WTC11 (cell line): ENCODE measurements at regions not wholly inside any gene's neighbourhood (a gene's known extent, or its start where the extent isn't known, plus 50 kb on each side); places are given as distances from the start of the nearest gene placed in this dataset.

Source experiments
- ATAC-seq: fragments of 200-7000 bp; cut with Tn5 transposase; 2 replicates; pipeline ENCODE4 v1.10.0; 2021; ENCODE audit warnings: mild to moderate bottlenecking, moderate library complexity
- CTCF ChIA-PET: fragments of 300-600 bp; sonication (Branson Sonifier 250); formaldehyde crosslinking; loops from one replicate; lab custom pipeline; 2021; ENCODE audit warnings: antibody characterized with exemption; lab: Charles Lee
- POLR2A ChIA-PET: fragments of 350-600 bp; sonication (Branson Sonifier 250); formaldehyde crosslinking; loops from one replicate; lab custom pipeline; 2021; ENCODE audit warnings: antibody characterized with exemption; lab: Charles Lee
- DNase-seq: peaks from one replicate; pipeline ENCODE4 v3.0.0; 2021; ENCODE audit warnings: low spot score
- H3K27ac Mint-ChIP-seq: 2 replicates; pipeline ENCODE4 v1.8.0; 2021; ENCODE audit warnings: mixed read lengths
- H3K27me3 Mint-ChIP-seq: 2 replicates; pipeline ENCODE4 v1.8.0; 2021; ENCODE audit warnings: low read depth, mild to moderate bottlenecking, moderate library complexity, mixed read lengths
- H3K36me3 Mint-ChIP-seq: 2 replicates; pipeline ENCODE4 v1.8.0; 2021; ENCODE audit warnings: mixed read lengths
- H3K4me1 Mint-ChIP-seq: 2 replicates; pipeline ENCODE4 v1.8.0; 2022; ENCODE audit warnings: mixed read lengths
- H3K4me3 Mint-ChIP-seq: 2 replicates; pipeline ENCODE4 v1.8.0; 2021; ENCODE audit warnings: mild to moderate bottlenecking, moderate library complexity, mixed read lengths
- H3K9me3 Mint-ChIP-seq: 2 replicates; pipeline ENCODE4 v1.8.0; 2021; ENCODE audit warnings: mixed read lengths
- ATF1 ChIP-seq: sonication (generic); formaldehyde crosslinking; IDR thresholded peaks from 2 replicates; pipeline ENCODE4 v1.8.1; 2023; ENCODE audit warnings: mild to moderate bottlenecking, moderate library complexity, missing genetic modification reagents
- ATF3 ChIP-seq: sonication (generic); formaldehyde crosslinking; conservative IDR thresholded peaks from 2 replicates; pipeline ENCODE4 v1.8.1; 2022; ENCODE audit warnings: mild to moderate bottlenecking, missing genetic modification reagents
- CDX4 ChIP-seq: fragments of 250-450 bp; sonication (Bioruptor Pico); IDR thresholded peaks from 2 replicates; pipeline ENCODE4 v1.9.0; 2021; ENCODE audit warnings: moderate library complexity, mild to moderate bottlenecking, inconsistent platforms, borderline replicate concordance
- E2F1 ChIP-seq: sonication (generic); formaldehyde crosslinking; IDR thresholded peaks from 2 replicates; pipeline ENCODE4 v1.8.0; 2022; ENCODE audit warnings: mild to moderate bottlenecking, missing genetic modification reagents
- ELF4 ChIP-seq: sonication (generic); formaldehyde crosslinking; IDR thresholded peaks from 2 replicates; pipeline ENCODE4 v1.8.1; 2022; ENCODE audit warnings: low read depth, mild to moderate bottlenecking, moderate library complexity, missing genetic modification reagents
- ETV6 ChIP-seq: sonication (generic); formaldehyde crosslinking; IDR thresholded peaks from 2 replicates; pipeline ENCODE4 v1.8.1; 2022; ENCODE audit warnings: mild to moderate bottlenecking, missing genetic modification reagents
- GTF2I ChIP-seq: fragments of 250-450 bp; sonication (Bioruptor Pico); conservative IDR thresholded peaks from 2 replicates; pipeline ENCODE4 v1.4.0; 2021; ENCODE audit warnings: mild to moderate bottlenecking
- IRF2 ChIP-seq: sonication (generic); formaldehyde crosslinking; IDR thresholded peaks from 2 replicates; pipeline ENCODE4 v1.8.0; 2022; ENCODE audit warnings: low read depth, missing genetic modification reagents, borderline replicate concordance
- JUN ChIP-seq: sonication (generic); formaldehyde crosslinking; IDR thresholded peaks from 2 replicates; pipeline ENCODE4 v1.8.0; 2023; ENCODE audit warnings: mild to moderate bottlenecking, missing genetic modification reagents
- MAX ChIP-seq: sonication (generic); formaldehyde crosslinking; IDR thresholded peaks from 2 replicates; pipeline ENCODE4 v1.8.0; 2022; ENCODE audit warnings: mild to moderate bottlenecking, missing genetic modification reagents
- NFYB ChIP-seq: sonication (generic); formaldehyde crosslinking; conservative IDR thresholded peaks from 2 replicates; pipeline ENCODE4 v1.8.0; 2022; ENCODE audit warnings: low read depth, missing genetic modification reagents
- PREB ChIP-seq: sonication (generic); formaldehyde crosslinking; IDR thresholded peaks from 2 replicates; pipeline ENCODE4 v1.8.1; 2022; ENCODE audit warnings: mild to moderate bottlenecking, missing genetic modification reagents, moderate library complexity, borderline replicate concordance
- SP1 ChIP-seq: sonication (generic); formaldehyde crosslinking; conservative IDR thresholded peaks from 2 replicates; pipeline ENCODE4 v1.8.1; 2022; ENCODE audit warnings: missing genetic modification reagents
- TEAD4 ChIP-seq: sonication (generic); formaldehyde crosslinking; IDR thresholded peaks from 2 replicates; pipeline ENCODE4 v1.8.0; 2022; ENCODE audit warnings: mild to moderate bottlenecking, missing genetic modification reagents
- TP53 ChIP-seq: sonication (generic); formaldehyde crosslinking; IDR thresholded peaks from 2 replicates; pipeline ENCODE4 v1.8.1; 2023; ENCODE audit warnings: mild to moderate bottlenecking, missing genetic modification reagents
- ZNF121 ChIP-seq: sonication (generic); formaldehyde crosslinking; IDR thresholded peaks from 2 replicates; pipeline ENCODE4 v1.8.0; 2023; ENCODE audit warnings: missing genetic modification reagents
- ZNF232 ChIP-seq: sonication (generic); formaldehyde crosslinking; IDR thresholded peaks from 2 replicates; pipeline ENCODE4 v1.8.0; 2022; ENCODE audit warnings: mild to moderate bottlenecking, missing genetic modification reagents
- ZNF263 ChIP-seq: sonication (generic); formaldehyde crosslinking; IDR thresholded peaks from 2 replicates; pipeline ENCODE4 v1.8.1; 2022; ENCODE audit warnings: low read depth, mild to moderate bottlenecking, moderate library complexity, missing genetic modification reagents
- ZNF416 ChIP-seq: fragments of 250-450 bp; sonication (Bioruptor Pico); IDR thresholded peaks from 2 replicates; pipeline ENCODE4 v1.9.0; 2021; ENCODE audit warnings: mild to moderate bottlenecking, inconsistent platforms
- ZNF423 ChIP-seq: fragments of 250-450 bp; sonication (Bioruptor Pico); IDR thresholded peaks from 2 replicates; pipeline ENCODE4 v2.1.2; 2022; ENCODE audit warnings: mild to moderate bottlenecking, moderate library complexity
- ZSCAN18 ChIP-seq: fragments of 250-450 bp; sonication (Bioruptor Pico); IDR thresholded peaks from 2 replicates; pipeline ENCODE4 v2.1.2; 2022; ENCODE audit warnings: mild to moderate bottlenecking, moderate library complexity
- TF ChIP-seq, protein P1 (sequence below): sonication (generic); formaldehyde crosslinking; IDR thresholded peaks from 2 replicates; pipeline ENCODE4 v1.8.1; 2023; ENCODE audit warnings: mild to moderate bottlenecking, moderate library complexity, missing genetic modification reagents
- TF ChIP-seq, protein P2 (sequence below): fragments of 250-450 bp; sonication (Bioruptor Pico); IDR thresholded peaks from 2 replicates; pipeline ENCODE4 v1.9.0; 2021; ENCODE audit warnings: mild to moderate bottlenecking

DNA sequence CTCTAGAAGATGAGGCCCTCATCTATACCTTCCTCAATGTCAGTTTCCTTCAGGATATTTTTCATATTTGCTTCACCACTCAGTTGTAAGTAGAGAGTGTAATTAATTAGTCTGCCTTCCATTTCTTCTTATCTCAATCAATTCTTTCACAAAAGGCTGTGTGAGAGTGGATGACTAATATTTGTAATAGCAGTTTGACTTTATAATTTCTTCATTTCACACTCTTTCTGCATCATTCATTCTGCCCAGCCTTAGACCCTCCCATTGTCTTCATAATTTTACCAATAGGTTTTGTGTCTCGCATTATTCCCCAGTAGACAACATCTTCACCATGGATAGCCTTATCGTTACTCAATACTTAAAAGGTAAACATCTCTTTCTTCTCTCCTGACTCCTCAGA lies 1239.3 kb upstream of the MAP3K7 start:
- ATAC-seq = no peak
- no peaks in the 10 kb centered on the region for H3K27me3 Mint-ChIP-seq
- no peak overlapping the region for H3K27ac Mint-ChIP-seq
- no peaks in the 10 kb centered on the region for H3K4me1 Mint-ChIP-seq
- no peak overlapping the region for H3K4me3 Mint-ChIP-seq
- H3K9me3 Mint-ChIP-seq = peaks cover 3% of the 10 kb centered on the region; the same call in 1 of the 2 replicates
- no peaks in the 10 kb centered on the region for H3K36me3 Mint-ChIP-seq
- POLR2A ChIA-PET = no interaction called here
- TF ChIP-seq TP53 (CRISPR knock-in tag) = no peak
- no peak for TF ChIP-seq NFYB (CRISPR knock-in tag)
- no peak for TF ChIP-seq GTF2I (CRISPR knock-in tag)
- no peak for TF ChIP-seq ZNF263 (CRISPR knock-in tag)
- no peak for TF ChIP-seq SP1
- no peak for TF ChIP-seq ATF3
- no peak for TF ChIP-seq PREB (CRISPR knock-in tag)
- TF ChIP-seq ETV6 (CRISPR knock-in tag) = no peak
- no peak for TF ChIP-seq ZNF416 (CRISPR knock-in tag)
- no peak for TF ChIP-seq ZNF232
- CTCF ChIA-PET = no interaction called here
- DNase-seq = no peak

GRCh38 chr6:91824331-91824730 lies 1237.5 kb upstream of the MAP3K7 start:
- Mint-ChIP-seq H3K27me3 (no peaks in the 10 kb centered on the region), H3K27ac (no peak overlapping the region), H3K36me3 (no peaks in the 10 kb centered on the region), H3K4me1 (no peaks in the 10 kb centered on the region), H3K9me3 (peaks cover 3% of the 10 kb centered on the region; the same call in 1 of the 2 replicates), H3K4me3 (no peak overlapping the region)
- ATAC-seq (no peak), DNase-seq (no peak)
- ChIA-PET CTCF (no interaction called here), POLR2A (interaction anchor here (0.5 kb wide), 1 partner anchor 389 kb away, joined by 4 read pairs; no protein-coding TSS in a partner anchor)
- TF ChIP-seq ZNF423 (CRISPR knock-in tag) = no peak
- no peak for TF ChIP-seq ZNF121 (CRISPR knock-in tag)
- TF ChIP-seq ZSCAN18 (CRISPR knock-in tag) = no peak
- TF ChIP-seq, protein P1, sequence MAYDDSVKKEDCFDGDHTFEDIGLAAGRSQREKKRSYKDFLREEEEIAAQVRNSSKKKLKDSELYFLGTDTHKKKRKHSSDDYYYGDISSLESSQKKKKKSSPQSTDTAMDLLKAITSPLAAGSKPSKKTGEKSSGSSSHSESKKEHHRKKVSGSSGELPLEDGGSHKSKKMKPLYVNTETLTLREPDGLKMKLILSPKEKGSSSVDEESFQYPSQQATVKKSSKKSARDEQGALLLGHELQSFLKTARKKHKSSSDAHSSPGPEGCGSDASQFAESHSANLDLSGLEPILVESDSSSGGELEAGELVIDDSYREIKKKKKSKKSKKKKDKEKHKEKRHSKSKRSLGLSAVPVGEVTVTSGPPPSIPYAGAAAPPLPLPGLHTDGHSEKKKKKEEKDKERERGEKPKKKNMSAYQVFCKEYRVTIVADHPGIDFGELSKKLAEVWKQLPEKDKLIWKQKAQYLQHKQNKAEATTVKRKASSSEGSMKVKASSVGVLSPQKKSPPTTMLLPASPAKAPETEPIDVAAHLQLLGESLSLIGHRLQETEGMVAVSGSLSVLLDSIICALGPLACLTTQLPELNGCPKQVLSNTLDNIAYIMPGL (CRISPR knock-in tag) = no peak

DNA sequence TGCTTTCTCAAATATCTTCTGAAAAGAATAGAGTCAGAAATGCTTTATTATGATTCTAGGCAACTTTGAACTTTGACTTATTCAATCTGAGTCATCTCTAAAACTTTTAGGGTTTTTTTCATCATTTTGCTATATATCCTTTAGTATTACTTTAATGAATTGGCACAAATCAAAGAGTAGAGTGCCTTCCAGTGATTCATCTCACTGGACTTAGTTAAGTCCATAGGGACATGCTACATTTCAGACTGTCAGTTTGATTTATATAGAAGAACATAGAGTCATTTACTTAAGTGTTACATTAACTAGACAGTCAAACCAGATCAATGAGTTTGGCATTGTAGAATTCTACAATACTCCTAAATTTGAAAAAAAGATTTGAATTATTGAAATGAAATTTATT lies 1235.7 kb upstream of the MAP3K7 start:
- DNase-seq (no peak), ATAC-seq (no peak)
- Mint-ChIP-seq H3K36me3 (no peaks in the 10 kb centered on the region), H3K4me1 (no peaks in the 10 kb centered on the region), H3K27me3 (no peaks in the 10 kb centered on the region), H3K4me3 (no peak overlapping the region), H3K27ac (no peak overlapping the region), H3K9me3 (peaks cover 3% of the 10 kb centered on the region; the same call in 1 of the 2 replicates)
- POLR2A ChIA-PET = interaction anchor here (0.5 kb wide), 1 partner anchor 19 kb away, joined by 7 read pairs; no protein-coding TSS in a partner anchor
- CTCF ChIA-PET = no interaction called here
- TF ChIP-seq JUN (CRISPR knock-in tag) = no peak
- TF ChIP-seq TEAD4 = no peak
- TF ChIP-seq ATF1 (CRISPR knock-in tag) = no peak
- no peak for TF ChIP-seq ELF4 (CRISPR knock-in tag)
- TF ChIP-seq E2F1 (CRISPR knock-in tag) = no peak
- TF ChIP-seq CDX4 (CRISPR knock-in tag) = no peak
- TF ChIP-seq, protein P2, sequence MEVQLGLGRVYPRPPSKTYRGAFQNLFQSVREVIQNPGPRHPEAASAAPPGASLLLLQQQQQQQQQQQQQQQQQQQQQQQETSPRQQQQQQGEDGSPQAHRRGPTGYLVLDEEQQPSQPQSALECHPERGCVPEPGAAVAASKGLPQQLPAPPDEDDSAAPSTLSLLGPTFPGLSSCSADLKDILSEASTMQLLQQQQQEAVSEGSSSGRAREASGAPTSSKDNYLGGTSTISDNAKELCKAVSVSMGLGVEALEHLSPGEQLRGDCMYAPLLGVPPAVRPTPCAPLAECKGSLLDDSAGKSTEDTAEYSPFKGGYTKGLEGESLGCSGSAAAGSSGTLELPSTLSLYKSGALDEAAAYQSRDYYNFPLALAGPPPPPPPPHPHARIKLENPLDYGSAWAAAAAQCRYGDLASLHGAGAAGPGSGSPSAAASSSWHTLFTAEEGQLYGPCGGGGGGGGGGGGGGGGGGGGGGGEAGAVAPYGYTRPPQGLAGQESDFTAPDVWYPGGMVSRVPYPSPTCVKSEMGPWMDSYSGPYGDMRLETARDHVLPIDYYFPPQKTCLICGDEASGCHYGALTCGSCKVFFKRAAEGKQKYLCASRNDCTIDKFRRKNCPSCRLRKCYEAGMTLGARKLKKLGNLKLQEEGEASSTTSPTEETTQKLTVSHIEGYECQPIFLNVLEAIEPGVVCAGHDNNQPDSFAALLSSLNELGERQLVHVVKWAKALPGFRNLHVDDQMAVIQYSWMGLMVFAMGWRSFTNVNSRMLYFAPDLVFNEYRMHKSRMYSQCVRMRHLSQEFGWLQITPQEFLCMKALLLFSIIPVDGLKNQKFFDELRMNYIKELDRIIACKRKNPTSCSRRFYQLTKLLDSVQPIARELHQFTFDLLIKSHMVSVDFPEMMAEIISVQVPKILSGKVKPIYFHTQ (CRISPR knock-in tag) = no peak
- no peak for TF ChIP-seq MAX (CRISPR knock-in tag)
- no peak for TF ChIP-seq IRF2
